ENCODE measurements at regions not wholly inside any gene's neighbourhood (a gene's known extent, or its start where the extent isn't known, plus 50 kb on each side); places are given as distances from the start of the nearest gene placed in this dataset.

DNA sequence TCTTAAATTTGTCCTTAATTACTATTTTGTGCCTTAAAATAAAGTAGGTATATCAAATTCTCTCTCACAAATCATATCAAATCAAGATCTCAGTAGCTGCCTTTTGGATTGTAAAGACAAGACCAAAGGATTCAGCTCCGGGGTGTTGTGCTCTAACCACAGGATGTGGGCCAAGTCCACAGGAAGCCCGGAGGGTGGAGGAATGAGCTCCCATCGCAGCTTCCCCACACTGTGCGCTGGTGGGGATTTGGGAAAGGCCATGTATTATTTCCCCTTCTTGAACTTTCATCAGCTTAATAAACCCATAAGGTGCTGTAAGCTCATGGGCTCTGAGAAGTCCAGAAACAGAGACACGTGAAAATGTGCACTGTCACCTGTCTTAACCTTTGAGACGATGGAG lies 241.6 kb upstream of the TCERG1L start:
- H3K36me3 Mint-ChIP-seq (ENCODE audit: insufficient read depth, unreplicated experiment), result no peaks in the 10 kb centered on the region
- no peaks in the 10 kb centered on the region for H3K9me3 Mint-ChIP-seq (ENCODE audit: unreplicated experiment)

DNA sequence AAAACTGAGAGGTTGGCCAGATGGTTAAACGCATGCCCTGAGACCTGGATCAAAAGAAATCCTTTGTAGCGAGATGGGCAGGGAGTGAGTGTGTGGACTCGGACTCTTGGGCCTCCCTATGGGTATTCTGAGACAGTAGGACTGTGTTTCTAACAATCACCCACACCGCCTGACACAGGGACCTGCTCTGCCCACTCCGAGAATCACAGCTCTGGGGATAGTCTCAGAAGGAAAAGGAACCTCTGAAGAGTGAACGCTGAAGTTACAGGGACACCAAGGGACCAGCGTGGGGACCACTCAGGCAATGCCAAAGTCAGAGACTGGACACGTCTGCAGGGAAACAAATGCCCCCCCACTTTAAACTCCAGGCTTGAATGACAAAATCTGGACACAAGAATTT lies 242.1 kb upstream of the TCERG1L start:
- H3K9me3 ChIP-seq, result no peaks in the 10 kb centered on the region
- H3K4me3 Mint-ChIP-seq (ENCODE audit: unreplicated experiment), result no peak overlapping the region
- H3K4me1 Mint-ChIP-seq (ENCODE audit: low read depth, unreplicated experiment), result no peaks in the 10 kb centered on the region
- TF ChIP-seq, protein P1, sequence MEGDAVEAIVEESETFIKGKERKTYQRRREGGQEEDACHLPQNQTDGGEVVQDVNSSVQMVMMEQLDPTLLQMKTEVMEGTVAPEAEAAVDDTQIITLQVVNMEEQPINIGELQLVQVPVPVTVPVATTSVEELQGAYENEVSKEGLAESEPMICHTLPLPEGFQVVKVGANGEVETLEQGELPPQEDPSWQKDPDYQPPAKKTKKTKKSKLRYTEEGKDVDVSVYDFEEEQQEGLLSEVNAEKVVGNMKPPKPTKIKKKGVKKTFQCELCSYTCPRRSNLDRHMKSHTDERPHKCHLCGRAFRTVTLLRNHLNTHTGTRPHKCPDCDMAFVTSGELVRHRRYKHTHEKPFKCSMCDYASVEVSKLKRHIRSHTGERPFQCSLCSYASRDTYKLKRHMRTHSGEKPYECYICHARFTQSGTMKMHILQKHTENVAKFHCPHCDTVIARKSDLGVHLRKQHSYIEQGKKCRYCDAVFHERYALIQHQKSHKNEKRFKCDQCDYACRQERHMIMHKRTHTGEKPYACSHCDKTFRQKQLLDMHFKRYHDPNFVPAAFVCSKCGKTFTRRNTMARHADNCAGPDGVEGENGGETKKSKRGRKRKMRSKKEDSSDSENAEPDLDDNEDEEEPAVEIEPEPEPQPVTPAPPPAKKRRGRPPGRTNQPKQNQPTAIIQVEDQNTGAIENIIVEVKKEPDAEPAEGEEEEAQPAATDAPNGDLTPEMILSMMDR (IDR thresholded peaks at IDR 0.05; ENCODE audit: insufficient read depth in 1 of 2, low read depth in 1 of 2, low read length in 1 of 2, severe bottlenecking in 1 of 2, unreplicated experiment in 1 of 2), result no peak
- no peaks in the 10 kb centered on the region for H3K27me3 ChIP-seq (replicated peaks; ENCODE audit: control insufficient read depth, insufficient read depth, low read length)
- no peaks in the 10 kb centered on the region for H3K36me3 ChIP-seq (ENCODE audit: control insufficient read depth, insufficient read depth, low read length)
- no peaks in the 10 kb centered on the region for H3K4me1 ChIP-seq
- ChIA-PET CTCF (no interaction called here), POLR2A (no interaction called here)
- H3K27ac Mint-ChIP-seq (ENCODE audit: unreplicated experiment), result no peak overlapping the region
- H3K9me3 Mint-ChIP-seq (ENCODE audit: unreplicated experiment), result no peaks in the 10 kb centered on the region
- no peak overlapping the region for H3K4me3 ChIP-seq (ENCODE audit: low read depth, low read length)
- no peak for DNase-seq
- peaks cover 17% of the 10 kb centered on the region for H3K27me3 Mint-ChIP-seq (ENCODE audit: insufficient read depth, unreplicated experiment)
- intact Hi-C loops (cut with micrococcal nuclease; ENCODE audit: unreplicated experiment), result no loop called here
- BruUV-seq (replicated peaks), result no TSS peak
- H3K36me3 Mint-ChIP-seq (ENCODE audit: insufficient read depth, unreplicated experiment), result no peaks in the 10 kb centered on the region

More for the DNA sequence above, 241.6 kb upstream of the TCERG1L start:
- intact Hi-C loops (cut with micrococcal nuclease; ENCODE audit: unreplicated experiment), result no loop called here
- DNase-seq, result no peak
- H3K36me3 ChIP-seq (ENCODE audit: control insufficient read depth, insufficient read depth, low read length), result no peaks in the 10 kb centered on the region
- no peak overlapping the region for H3K4me3 ChIP-seq (ENCODE audit: low read depth, low read length)
- Mint-ChIP-seq H3K27ac (ENCODE audit: unreplicated experiment) (no peak overlapping the region), H3K27me3 (ENCODE audit: insufficient read depth, unreplicated experiment) (peaks cover 12% of the 10 kb centered on the region), H3K4me1 (ENCODE audit: low read depth, unreplicated experiment) (no peaks in the 10 kb centered on the region), H3K4me3 (ENCODE audit: unreplicated experiment) (no peak overlapping the region)
- TF ChIP-seq, protein P1 (IDR thresholded peaks at IDR 0.05; ENCODE audit: insufficient read depth in 1 of 2, low read depth in 1 of 2, low read length in 1 of 2, severe bottlenecking in 1 of 2, unreplicated experiment in 1 of 2), result no peak
- ChIA-PET POLR2A (no interaction called here), CTCF (no interaction called here)
- no peaks in the 10 kb centered on the region for H3K4me1 ChIP-seq
- no peaks in the 10 kb centered on the region for H3K9me3 ChIP-seq
- no TSS peak for BruUV-seq (replicated peaks)
- H3K27me3 ChIP-seq (replicated peaks; ENCODE audit: control insufficient read depth, insufficient read depth, low read length), result no peaks in the 10 kb centered on the region

DNA sequence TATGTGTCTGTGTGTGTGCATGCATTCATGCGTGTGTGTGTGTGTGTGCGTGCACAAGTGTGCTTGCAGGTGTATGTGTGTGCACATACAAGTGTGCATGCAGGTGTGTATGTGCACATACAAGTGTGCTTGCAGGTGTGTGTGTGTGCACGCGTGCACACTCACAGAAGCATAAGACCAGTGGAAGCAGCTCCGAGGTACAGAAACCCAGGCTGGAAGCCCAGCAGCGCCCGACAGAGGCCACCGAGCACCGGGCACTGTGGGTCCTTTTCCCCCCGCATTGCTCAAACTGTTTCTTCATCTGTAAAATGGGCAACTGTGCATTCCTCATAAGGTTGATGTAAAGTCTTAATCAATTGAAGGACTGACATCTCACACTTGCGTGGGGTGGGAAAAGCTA lies 243.3 kb upstream of the TCERG1L start:
- ChIA-PET POLR2A (no interaction called here), CTCF (no interaction called here)
- Mint-ChIP-seq H3K36me3 (ENCODE audit: insufficient read depth, unreplicated experiment) (no peaks in the 10 kb centered on the region), H3K27ac (ENCODE audit: unreplicated experiment) (no peak overlapping the region), H3K4me3 (ENCODE audit: unreplicated experiment) (no peak overlapping the region), H3K9me3 (ENCODE audit: unreplicated experiment) (no peaks in the 10 kb centered on the region), H3K27me3 (ENCODE audit: insufficient read depth, unreplicated experiment) (peaks cover 23% of the 10 kb centered on the region), H3K4me1 (ENCODE audit: low read depth, unreplicated experiment) (no peaks in the 10 kb centered on the region)
- no peaks in the 10 kb centered on the region for H3K36me3 ChIP-seq (ENCODE audit: control insufficient read depth, insufficient read depth, low read length)
- TF ChIP-seq, protein P1 (IDR thresholded peaks at IDR 0.05; ENCODE audit: insufficient read depth in 1 of 2, low read depth in 1 of 2, low read length in 1 of 2, severe bottlenecking in 1 of 2, unreplicated experiment in 1 of 2), result no peak
- intact Hi-C loops (cut with micrococcal nuclease; ENCODE audit: unreplicated experiment), result no loop called here
- BruUV-seq (replicated peaks), result no TSS peak
- no peak overlapping the region for H3K4me3 ChIP-seq (ENCODE audit: low read depth, low read length)
- no peaks in the 10 kb centered on the region for H3K4me1 ChIP-seq
- H3K27me3 ChIP-seq (replicated peaks; ENCODE audit: control insufficient read depth, insufficient read depth, low read length), result no peaks in the 10 kb centered on the region
- no peaks in the 10 kb centered on the region for H3K9me3 ChIP-seq
- DNase-seq, result no peak

Data from Caco-2 (cell line).